Muscle of arm (tissue), 1 donor: ENCODE measurements at regions not wholly inside any gene's neighbourhood (a gene's known extent, or its start where the extent isn't known, plus 50 kb on each side); places are given as distances from the start of the nearest gene placed in this dataset.

Experiments used
- DNase-seq: peaks from one replicate; pipeline ENCODE4 v3.0.0-alpha.2; 2013

DNA sequence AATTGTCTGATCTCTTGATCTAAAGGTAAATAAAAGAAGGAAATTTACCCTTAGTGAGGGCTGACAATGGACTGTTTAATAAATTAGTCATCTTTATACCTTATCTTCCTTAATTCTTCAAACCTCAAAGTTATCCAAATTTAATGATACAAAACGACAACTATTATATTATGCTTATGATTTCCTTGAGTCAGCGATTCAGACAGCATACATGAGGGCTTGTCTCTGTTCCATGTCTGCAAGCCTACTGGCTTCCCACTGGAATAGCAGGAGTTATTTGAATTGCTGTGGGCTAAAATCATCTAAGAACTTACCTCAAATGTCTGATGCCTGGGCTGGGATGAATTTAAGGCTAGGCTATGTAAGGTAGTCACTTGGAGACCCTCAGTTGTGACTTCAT is 197.2 kb upstream of the MDGA2 start:
- no peak for DNase-seq

DNA sequence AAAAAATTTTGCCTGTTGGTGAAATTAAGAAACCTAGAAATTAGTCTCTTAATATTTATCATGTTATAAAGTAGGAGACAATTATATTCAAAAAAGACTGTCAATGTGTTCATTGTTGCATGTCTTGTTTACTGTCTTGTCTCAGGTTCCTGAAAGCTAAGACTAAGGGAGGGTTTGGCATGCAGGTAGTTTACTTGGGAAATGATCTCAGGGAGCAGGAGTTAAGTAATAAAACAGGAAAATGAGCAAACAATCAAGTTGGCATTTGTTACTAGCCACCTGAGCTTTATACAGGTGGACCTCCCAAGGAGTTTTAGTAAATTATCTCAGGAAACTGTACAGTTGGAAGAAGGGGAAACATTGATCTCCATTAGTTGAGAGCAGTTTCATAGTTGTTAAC is 188.0 kb upstream of the MDGA2 start:
- no peak for DNase-seq

- no peak for DNase-seq
These were observed 182.2 kb upstream of the MDGA2 start for GRCh38 chr14:47857646-47858045.

DNA sequence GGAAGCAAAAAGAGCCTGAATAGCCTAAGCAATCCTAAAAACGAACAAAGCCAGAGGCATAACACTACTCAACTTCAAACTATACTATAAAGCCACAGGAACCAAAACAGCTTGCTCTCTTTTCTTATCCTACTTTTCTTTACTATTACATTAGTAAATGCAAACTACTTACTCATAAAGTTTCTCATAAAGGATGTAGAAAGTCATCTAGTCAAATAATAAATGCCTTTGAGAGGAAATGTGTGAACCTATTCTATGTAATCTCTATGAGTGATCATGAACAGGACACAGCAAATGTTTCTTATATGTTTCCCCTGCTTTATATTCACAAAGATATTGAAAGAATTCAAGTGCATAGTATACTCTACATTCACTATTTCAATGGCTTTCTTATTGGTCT is 176.9 kb upstream of the MDGA2 start:
- no peak for DNase-seq

- DNase-seq: no peak
These were observed 170.6 kb upstream of the MDGA2 start for GRCh38 chr14:47846008-47846407.

DNA sequence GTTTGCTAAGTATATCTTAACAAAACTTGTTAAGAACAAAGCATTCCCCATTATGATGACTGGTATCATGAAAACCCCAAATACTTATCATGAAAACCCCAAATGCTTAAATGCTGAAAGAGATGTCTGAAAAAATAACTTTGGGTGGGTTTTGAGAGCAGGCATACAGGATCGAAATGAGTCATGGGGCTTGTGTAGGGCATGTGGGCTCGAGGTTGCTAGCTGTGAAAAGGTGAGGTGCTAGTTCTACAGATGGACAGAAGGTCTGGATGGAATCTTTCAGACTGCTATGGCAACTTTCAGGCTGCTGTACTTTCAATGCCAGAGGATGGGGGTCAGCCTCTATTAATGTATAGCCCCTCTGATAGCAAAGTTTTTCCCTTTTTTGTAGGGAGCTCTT is 167.8 kb upstream of the MDGA2 start:
- DNase-seq: no peak

GRCh38 chr14:47833011-47833410 is 157.6 kb upstream of the MDGA2 start:
- no peak for DNase-seq

DNA sequence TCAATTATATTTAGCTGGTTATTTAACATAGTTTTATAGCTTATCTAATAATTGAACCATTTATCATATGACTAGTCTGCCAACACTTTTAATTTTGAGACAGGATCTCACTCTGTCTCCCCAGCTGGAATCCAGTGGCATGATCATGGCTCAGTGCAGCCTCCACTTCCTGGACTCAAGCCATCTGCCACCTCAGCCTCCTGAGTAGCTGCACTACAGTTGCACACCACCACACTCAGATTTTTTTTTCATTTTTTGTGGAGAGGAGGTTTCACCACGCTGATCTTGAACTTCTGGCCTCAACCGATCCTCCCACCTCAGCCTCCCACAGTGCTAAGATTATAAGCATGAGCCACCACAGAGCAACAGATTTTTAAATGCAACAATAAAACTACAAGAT is 151.4 kb upstream of the MDGA2 start:
- DNase-seq: no peak

DNA sequence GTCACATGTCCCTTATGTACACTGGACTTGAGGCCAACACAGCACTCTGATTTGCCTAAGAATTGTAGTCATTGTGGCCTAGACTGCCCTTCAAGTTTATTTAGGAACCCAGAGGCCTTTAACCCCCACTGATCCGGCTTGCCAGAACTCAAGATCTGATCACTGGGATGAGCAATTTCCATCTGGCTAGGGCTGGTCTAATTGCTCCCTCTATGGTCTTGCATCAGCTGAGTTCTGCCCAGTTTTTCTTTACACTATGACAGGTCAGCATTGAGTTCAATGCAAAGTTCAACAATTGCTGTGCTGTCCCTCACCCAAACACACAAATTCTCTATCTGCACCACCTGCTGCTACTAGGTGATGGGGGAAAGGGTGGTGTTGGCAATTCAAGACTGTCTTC is 146.9 kb upstream of the MDGA2 start:
- DNase-seq: no peak

GRCh38 chr14:47821135-47821534 is 145.7 kb upstream of the MDGA2 start:
- DNase-seq: no peak

GRCh38 chr14:47790477-47790876 is 115.1 kb upstream of the MDGA2 start:
- no peak for DNase-seq

DNA sequence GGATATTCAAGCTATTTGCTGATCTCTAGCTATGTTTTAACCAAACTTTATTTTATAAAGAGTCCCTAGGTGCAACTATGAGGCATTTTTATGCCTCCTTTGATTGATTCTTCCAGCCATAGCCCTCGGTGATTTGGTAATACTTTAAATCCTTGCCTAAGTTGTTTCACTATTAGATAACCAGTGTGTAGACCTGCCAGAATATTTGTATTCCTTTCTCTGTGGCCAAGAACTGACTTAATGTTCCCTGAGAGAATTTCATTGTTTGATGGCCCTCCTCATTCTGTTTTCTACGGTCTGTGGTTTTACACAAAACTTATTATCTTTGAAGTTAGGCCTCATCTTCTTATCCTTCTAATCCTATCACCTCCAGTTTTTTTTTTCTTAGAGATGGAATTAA is 109.7 kb upstream of the MDGA2 start:
- no peak for DNase-seq

DNA sequence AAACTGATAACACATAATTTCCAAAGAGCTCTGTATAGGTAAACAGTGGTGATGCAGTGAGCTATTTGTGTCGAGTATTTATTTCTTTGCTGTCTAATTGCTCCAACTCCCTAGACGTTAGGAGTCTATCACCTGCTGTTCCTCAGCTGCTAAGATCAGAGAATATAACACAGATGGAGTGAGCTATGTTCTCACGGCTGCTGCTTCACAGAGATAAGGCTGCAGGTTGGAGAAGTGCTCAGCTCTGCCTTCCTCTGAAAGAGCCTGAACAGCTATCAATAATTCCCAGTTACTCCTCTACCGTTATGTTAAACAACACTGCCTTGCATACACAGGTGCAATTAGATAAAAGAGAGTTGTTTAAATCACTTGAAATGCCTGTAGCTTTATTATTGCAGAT is 103.2 kb upstream of the MDGA2 start:
- DNase-seq: no peak

GRCh38 chr14:47772652-47773051 is 97.2 kb upstream of the MDGA2 start:
- DNase-seq: no peak

DNA sequence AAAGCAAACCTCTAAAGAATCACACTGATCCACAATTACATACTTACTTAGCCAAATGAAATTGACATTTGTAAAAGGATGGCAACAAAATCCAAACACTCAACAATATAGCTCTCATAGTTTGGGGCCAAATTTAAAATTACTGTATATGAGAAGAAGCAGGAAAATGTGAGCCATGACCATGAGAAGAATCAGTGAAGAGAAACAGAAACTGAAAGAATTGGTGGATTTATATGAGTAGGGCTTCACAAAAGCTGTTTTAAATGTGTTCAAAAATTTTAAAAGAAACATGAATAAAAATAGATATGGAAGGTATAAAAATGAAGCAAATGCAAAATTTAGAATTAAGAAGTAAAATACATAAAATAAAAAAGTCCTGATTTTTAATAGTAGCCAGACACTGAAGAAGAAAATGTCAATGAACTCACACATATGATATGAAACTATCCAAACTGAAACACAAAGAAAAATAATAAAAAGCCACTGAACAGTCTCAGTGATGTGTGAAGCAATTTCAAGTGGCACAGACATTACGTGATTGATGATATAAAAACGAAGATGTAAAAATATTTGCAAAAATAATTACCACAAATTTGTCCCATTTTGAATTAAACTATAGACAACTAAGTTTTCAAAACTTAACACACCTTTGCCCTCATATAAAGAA is 87.9 kb upstream of the MDGA2 start:
- no peak for DNase-seq

DNA sequence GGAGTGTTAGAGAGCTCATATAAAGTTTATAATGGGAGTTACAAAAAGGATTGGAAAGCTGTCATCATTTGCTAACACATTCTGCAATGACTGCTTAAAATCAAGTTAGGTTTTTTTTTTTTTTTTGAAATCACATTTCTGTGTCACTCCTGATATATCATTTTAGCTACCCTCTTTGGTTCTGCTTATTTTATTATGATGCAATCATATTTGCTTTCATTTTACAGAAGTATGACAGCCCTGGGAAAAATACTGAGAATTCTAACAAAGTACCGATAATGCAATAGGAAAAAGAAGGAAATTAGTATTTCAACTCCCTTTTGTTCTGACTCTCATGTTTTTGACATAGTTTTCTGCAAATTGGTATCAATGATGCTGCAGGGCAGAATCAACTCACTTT is 71.6 kb upstream of the MDGA2 start:
- DNase-seq: no peak

DNA sequence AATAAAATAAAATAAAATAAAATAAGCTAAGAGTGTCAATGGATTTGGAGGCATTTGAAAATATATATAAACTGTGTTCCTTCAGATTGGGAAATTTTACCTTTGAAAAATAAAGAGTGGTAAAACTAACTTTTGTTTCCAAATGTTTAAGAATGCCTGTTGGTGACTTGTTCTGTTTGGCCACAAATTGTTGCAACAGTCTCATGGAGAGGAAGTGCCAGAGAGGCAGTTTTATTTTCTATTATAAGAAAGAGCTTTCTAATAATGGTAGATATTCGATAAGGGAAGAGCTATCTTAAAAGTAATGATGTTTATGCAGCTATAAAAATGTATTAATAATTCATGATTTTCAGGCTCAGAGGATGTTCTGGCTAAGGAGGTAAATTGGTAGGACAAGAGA is 68.8 kb upstream of the MDGA2 start:
- no peak for DNase-seq

- DNase-seq: no peak
These were observed 64.1 kb upstream of the MDGA2 start for GRCh38 chr14:47739541-47739940.

GRCh38 chr14:47730296-47730695 is 54.9 kb upstream of the MDGA2 start:
- DNase-seq: no peak
